Neutrophil (primary cell): ENCODE measurements at regions not wholly inside any gene's neighbourhood (a gene's known extent, or its start where the extent isn't known, plus 50 kb on each side); places are given as distances from the start of the nearest gene placed in this dataset.
"Not testable (repeated sequence)": the region's sequence is repeated elsewhere in the genome, so short reads cannot be mapped to it uniquely, and the experiment has no call there.

ENCODE experiments used
- H3K27ac ChIP-seq: fragments of 200-600 bp; sonication (generic); 2 replicates; pipeline ENCODE4 v1.5.1; 2016; ENCODE audit warnings: mild to moderate bottlenecking, moderate library complexity
- H3K27me3 ChIP-seq: fragments of 200-600 bp; sonication (generic); 2 replicates; pipeline ENCODE4 v1.6.0; 2016; ENCODE audit warnings: mild to moderate bottlenecking
- H3K36me3 ChIP-seq: fragments of 200-600 bp; sonication (generic); 2 replicates; pipeline ENCODE4 v1.5.1; 2017
- H3K4me1 ChIP-seq, 2 experiments: fragments of 200-600 bp in 1 of 2; sonication (generic) in 1 of 2; 1 replicate in 1 of 2; 2 replicates in 1 of 2; pipeline versions ENCODE4 v1.5.1 to v1.6.1; 2013 to 2016; ENCODE audit warnings: low read depth in 1 of 2, low read length in 1 of 2, mild to moderate bottlenecking in 1 of 2, moderate library complexity in 1 of 2; ENCODE audit not compliant: control insufficient read depth in 1 of 2, insufficient read depth in 1 of 2
- H3K4me3 ChIP-seq, 2 experiments: fragments of 200-600 bp in 1 of 2; sonication (generic) in 1 of 2; 1 replicate in 1 of 2; 2 replicates in 1 of 2; pipeline ENCODE4 v1.5.1; 2013 to 2016; ENCODE audit warnings: low read depth in 1 of 2, low read length in 1 of 2, mild to moderate bottlenecking in 1 of 2, moderate library complexity in 1 of 2
- H3K9me3 ChIP-seq: fragments of 200-600 bp; sonication (generic); 2 replicates; pipeline ENCODE4 v1.5.1; 2016
- CTCF ChIP-seq: fragments of 200-600 bp; sonication (generic); IDR thresholded peaks from 2 replicates; pipeline ENCODE4 v1.5.1; 2016; ENCODE audit warnings: antibody characterized with exemption

- no peak for TF ChIP-seq CTCF
- no peak overlapping the region for H3K27ac ChIP-seq
- no peak overlapping the region for H3K4me3 ChIP-seq
- no peaks in the 10 kb centered on the region for H3K27me3 ChIP-seq
- no peaks in the 10 kb centered on the region for H3K4me1 ChIP-seq
- no peaks in the 10 kb centered on the region for H3K36me3 ChIP-seq
- no peaks in the 10 kb centered on the region for H3K9me3 ChIP-seq
Observed at GRCh38 chr21:16215193-16215592, 485.4 kb downstream of the USP25 start.

GRCh38 chr21:16215663-16216183 lies 485.9 kb downstream of the USP25 start:
- no peak for TF ChIP-seq CTCF
- Histone ChIP-seq H3K27ac (no peak overlapping the region), H3K4me3 (no peak overlapping the region)

GRCh38 chr21:16216288-16216962 lies 486.6 kb downstream of the USP25 start:
- TF ChIP-seq CTCF: no peak
- no peak overlapping the region for H3K27ac ChIP-seq
- H3K4me1 ChIP-seq: no peaks in the 10 kb centered on the region
- no peak overlapping the region for H3K4me3 ChIP-seq
- no peaks in the 10 kb centered on the region for H3K27me3 ChIP-seq
- no peaks in the 10 kb centered on the region for H3K9me3 ChIP-seq
- H3K36me3 ChIP-seq: no peaks in the 10 kb centered on the region

More at GRCh38 chr21:16215663-16216183, 485.9 kb downstream of the USP25 start:
- H3K36me3 ChIP-seq: no peaks in the 10 kb centered on the region
- H3K27me3 ChIP-seq: no peaks in the 10 kb centered on the region
- no peaks in the 10 kb centered on the region for H3K4me1 ChIP-seq
- no peaks in the 10 kb centered on the region for H3K9me3 ChIP-seq

- H3K4me1 ChIP-seq: no peaks in the 10 kb centered on the region
- no peaks in the 10 kb centered on the region for H3K36me3 ChIP-seq
- H3K27me3 ChIP-seq: no peaks in the 10 kb centered on the region
- no peaks in the 10 kb centered on the region for H3K9me3 ChIP-seq
- H3K27ac ChIP-seq: no peak overlapping the region
- H3K4me3 ChIP-seq: no peak overlapping the region
- no peak for TF ChIP-seq CTCF
Observed at GRCh38 chr21:16218682-16219343, 489.0 kb downstream of the USP25 start.

- H3K4me1 ChIP-seq, H3K27ac ChIP-seq, H3K36me3 ChIP-seq, H3K27me3 ChIP-seq, H3K4me3 ChIP-seq, H3K9me3 ChIP-seq: not testable (repeated sequence)
Observed at GRCh38 chr21:16224756-16225155, 495.0 kb downstream of the USP25 start.

- H3K4me1 ChIP-seq: no peaks in the 10 kb centered on the region
- H3K9me3 ChIP-seq: no peaks in the 10 kb centered on the region
- H3K27me3 ChIP-seq: no peaks in the 10 kb centered on the region
- no peak overlapping the region for H3K4me3 ChIP-seq
- no peaks in the 10 kb centered on the region for H3K36me3 ChIP-seq
- no peak overlapping the region for H3K27ac ChIP-seq
- TF ChIP-seq CTCF: no peak
Observed at GRCh38 chr21:16239659-16240265, 510.0 kb downstream of the USP25 start.
